ENCODE measurements at regions not wholly inside any gene's neighbourhood (a gene's known extent, or its start where the extent isn't known, plus 50 kb on each side); places are given as distances from the start of the nearest gene placed in this dataset.

DNA sequence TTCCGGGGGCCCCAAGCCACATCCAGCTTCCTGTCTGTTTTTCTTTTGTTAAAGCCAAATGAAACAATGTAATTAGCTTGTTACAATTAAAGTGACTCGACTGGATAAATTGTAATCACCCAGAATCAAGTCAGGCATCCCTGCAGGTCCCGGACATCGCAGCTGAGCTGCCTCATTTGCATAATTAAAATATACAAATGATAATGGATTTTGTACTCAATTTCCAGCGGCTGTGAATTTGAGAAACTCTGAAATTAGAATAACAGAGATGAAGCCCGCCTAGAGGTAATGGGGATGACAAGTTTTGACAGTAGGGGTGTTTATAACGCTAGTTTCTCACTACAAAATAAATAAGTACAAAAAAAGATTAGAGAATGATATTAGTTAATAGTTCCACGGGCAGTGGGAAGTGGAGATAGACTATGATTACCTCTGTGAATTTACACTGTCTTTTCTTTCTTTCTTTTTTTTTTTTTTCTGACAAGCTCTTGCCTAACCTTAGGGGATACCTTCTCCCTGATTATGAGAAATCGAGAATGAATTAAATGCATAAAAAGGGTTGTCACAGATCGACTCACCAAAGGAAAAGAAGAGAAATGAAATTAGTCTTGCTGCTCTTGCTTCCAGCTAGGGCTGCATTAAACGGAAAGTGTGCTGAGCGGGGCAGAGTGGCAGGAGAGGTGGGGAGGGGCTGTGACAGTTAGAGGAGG is 82.6 kb upstream of the SKOR2 start:
- no peak for DNase-seq (ENCODE audit: low read depth in 2 of 2)

DNA sequence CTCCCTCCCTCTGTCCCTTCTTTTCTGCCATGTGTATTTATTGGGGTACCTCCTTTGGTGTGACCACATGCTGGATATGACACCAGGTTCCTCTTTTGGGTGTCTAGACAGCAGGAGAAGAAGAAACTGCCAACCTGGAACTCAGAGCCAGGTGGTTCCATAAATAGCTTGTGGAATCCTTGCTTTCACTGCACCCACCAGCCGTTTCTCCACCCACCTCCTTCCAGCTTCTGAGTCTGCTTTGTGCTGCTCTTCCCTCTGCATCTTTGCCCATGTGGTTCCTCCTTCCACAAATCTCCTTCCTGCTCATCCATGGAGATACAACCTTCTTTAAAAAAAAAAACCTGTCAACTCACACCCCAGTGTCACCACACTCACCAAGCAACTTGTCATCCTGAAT is 80.2 kb upstream of the SKOR2 start:
- DNase-seq (ENCODE audit: low read depth in 2 of 2) = no peak

DNA sequence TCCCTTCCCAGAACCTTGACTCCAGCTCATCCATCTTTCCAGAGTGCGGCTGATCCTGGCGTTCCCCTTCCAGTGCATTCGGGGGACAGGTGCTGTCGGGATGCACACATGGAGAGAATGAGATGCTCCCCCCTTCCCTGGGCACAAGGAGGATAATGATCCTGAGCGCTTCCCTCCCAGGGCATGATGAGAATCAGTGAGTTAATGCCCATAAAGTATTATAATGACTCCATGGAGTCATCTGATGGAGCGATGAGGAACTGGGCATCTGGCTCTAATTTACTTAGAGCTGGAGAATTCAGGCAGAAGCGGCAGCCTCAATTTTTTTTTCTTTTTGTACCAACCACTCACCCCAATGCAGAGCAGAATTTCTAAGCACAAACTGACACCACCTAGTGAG is 79.6 kb upstream of the SKOR2 start:
- peak in 1 of 2 experiments; percentile 13 for DNase-seq (ENCODE audit: low read depth in 2 of 2)

DNA sequence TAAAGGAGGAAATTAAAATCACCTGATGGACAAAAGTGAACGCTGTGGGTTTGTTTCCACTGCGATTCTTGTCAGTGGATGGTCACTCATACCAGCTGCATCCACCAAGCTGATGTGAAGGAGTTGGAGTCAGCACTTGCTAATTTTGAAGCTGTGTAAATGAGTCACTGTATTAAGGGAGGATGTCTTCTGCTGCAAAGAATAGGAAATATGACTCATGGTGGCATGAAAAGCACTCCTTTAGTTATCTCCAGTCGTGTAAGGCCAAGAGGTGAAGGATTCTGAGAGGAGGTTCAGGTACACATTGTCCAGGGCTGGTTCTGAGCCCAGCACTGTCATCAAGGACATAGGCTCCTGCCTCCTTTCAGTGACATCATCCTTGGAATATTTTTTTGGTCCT is 71.7 kb upstream of the SKOR2 start:
- DNase-seq (ENCODE audit: low read depth in 2 of 2) = no peak

DNA sequence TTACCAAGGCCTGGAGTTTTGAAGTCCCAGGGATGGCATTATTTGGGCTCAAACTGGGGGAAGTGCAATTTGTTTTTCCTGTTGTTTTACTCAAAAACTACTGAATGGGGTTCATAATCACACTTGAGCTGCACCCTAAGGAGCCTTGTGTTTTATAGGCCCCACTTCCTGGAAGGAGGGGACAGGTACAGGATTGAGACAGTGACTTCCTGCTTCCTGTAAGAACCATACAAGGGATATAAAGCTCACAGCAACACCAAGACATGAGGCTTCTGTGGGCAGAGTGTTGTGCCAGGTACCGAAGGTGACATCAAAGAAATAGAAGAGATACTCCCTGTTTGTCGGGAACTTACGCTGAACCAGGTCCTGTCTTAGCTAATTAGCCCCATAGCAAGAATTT is 70.4 kb upstream of the SKOR2 start:
- DNase-seq (ENCODE audit: low read depth in 2 of 2) = no peak

DNA sequence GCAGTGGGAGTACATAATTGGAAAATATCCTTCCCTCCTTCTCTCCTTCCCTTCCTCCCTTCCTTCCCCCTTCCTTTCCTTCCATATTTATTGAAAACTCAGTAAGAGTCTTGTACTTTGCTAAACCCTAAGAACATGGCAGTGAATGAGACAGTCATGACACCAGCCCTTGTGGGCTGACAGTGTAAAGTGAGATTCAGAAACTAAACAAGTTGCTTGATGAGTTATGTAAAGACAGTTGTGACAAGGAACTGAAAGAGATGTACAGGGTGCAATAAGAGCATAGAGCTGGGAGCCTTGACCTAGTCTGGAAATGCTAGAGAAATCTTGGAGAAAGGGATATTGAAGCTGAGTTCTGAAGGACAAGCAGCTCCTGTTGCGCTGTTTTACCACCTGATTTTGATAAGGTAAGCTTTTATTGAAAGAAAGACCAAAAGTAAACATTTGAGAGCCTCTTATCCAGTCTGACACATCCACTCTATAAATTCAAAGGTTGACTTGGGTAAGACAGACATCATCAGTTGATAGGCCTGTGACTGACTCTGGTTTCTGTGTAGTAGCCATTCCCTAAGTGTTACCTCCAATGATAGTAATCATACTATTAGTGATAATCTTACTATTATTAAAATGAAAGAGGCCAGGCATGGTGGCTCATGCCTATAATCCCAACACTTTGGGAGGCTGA is 66.5 kb upstream of the SKOR2 start:
- no peak for DNase-seq (ENCODE audit: low read depth in 2 of 2)

DNA sequence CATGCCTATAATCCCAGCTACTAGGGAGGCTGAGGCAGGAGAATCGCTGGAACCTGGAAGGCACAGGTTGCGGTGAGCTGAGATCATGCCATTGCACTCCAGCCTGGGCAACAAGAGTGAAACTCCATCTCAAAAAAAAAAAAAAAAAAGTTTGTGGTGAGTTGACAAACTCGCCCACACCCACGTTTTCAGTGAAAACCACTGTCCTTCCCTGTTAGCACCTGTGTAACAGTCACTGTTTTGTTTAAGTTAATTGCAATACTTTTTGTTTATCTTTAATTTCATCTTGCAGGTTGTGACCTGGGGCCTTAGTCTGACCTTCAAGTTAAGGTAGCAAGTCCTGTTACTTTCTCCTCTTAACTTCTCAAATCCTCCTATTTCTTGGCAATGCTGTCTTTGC is 65.5 kb upstream of the SKOR2 start:
- DNase-seq (ENCODE audit: low read depth in 2 of 2) = no peak

DNA sequence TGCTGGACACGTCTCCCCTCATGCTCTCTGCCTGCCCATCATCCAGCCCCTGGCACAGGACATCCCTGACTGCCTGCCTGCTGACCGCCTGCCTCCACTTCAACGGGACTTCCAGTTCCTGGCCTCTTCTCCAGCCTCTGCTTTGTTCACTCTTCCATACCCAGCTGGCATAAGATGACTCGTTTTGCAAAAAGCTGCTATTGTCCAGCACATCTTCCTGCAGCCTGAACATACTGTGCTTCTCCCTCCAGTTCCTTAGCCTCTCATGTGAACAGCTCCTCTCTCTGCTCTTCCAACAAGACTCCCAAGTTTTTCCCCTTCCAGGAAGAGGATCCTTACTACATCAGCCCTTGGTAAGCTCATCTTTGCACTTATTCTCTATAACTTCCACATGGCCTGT is 62.4 kb upstream of the SKOR2 start:
- DNase-seq (ENCODE audit: low read depth in 2 of 2) = no peak

DNA sequence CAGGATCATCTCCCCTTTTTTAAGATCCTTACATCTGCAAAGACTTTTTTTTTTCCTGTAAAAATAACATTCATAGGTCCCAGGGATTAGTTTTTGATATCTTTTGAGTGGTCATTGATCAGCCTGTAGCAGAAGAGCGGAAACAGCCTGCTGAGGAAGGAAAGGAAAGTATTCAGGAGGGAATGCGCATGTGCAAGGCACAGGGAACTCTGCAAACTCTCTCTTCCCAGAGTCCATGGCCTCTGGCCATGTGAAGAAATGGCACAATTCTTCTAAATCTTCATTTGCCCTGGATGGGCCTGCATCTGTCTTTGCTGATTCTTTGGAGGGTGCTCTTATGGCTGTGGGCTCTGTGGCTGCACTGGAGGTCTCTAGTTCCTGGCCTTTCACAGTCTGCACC is 60.1 kb upstream of the SKOR2 start:
- no peak for DNase-seq (ENCODE audit: low read depth in 2 of 2)

Data from fibroblast of skin of left quadriceps (primary cell).